NB4 (cell line): ENCODE measurements at regions not wholly inside any gene's neighbourhood (a gene's known extent, or its start where the extent isn't known, plus 50 kb on each side); places are given as distances from the start of the nearest gene placed in this dataset.
A peak's percentile ranks its signal among the peaks of the same experiment; 100 is the strongest.

Experiments used
- DNase-seq: peaks from one replicate; pipeline ENCODE4 v3.0.0; 2010; ENCODE audit warnings: low read depth
- H3K4me3 ChIP-seq: one replicate; pipeline ENCODE4 v1.5.1; 2011; ENCODE audit warnings: mild to moderate bottlenecking, low read depth, low read length, moderate library complexity
- MYC ChIP-seq: IDR thresholded peaks from 2 replicates; pipeline ENCODE4 v1.6.1; 2011; ENCODE audit warnings: low read depth, low read length
- POLR2A ChIP-seq: IDR thresholded peaks from 2 replicates; pipeline ENCODE4 v1.6.1; 2011; ENCODE audit warnings: mild to moderate bottlenecking; ENCODE audit not compliant: insufficient read length; ENCODE audit errors: extremely low read depth
- TF ChIP-seq, protein P1 (sequence below): IDR thresholded peaks from 2 replicates; pipeline ENCODE4 v1.6.1; 2011; ENCODE audit warnings: low read depth, low read length
- TF ChIP-seq, protein P2 (sequence below): IDR thresholded peaks from one replicate; pipeline ENCODE4 v1.5.1; 2012; ENCODE audit warnings: low read depth, low read length

DNA sequence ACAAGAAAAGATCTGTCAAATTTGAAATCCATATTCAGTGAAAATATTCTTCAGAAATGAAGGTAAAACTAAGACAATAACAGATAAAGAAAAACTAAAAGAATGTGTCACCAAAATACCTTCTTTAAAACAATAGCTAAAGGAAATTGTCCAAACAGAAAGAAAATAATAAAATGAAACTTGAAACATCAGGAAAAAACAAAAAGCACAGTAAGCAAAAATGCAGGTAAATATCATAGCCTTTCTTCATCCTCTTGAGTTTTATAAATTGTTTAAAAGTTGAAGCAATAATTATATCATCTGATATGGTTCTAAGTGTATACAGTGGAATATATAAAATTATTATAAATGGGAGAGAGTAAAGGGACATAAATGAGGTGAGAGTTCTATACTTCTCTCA lies 103.8 kb upstream of the PDE1A start:
- H3K4me3 ChIP-seq = no peak overlapping the region
- DNase-seq = no peak
- TF ChIP-seq MYC (no peak), POLR2A (no peak)
- TF ChIP-seq, protein P1, sequence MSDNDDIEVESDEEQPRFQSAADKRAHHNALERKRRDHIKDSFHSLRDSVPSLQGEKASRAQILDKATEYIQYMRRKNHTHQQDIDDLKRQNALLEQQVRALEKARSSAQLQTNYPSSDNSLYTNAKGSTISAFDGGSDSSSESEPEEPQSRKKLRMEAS = no peak
- TF ChIP-seq, protein P2, sequence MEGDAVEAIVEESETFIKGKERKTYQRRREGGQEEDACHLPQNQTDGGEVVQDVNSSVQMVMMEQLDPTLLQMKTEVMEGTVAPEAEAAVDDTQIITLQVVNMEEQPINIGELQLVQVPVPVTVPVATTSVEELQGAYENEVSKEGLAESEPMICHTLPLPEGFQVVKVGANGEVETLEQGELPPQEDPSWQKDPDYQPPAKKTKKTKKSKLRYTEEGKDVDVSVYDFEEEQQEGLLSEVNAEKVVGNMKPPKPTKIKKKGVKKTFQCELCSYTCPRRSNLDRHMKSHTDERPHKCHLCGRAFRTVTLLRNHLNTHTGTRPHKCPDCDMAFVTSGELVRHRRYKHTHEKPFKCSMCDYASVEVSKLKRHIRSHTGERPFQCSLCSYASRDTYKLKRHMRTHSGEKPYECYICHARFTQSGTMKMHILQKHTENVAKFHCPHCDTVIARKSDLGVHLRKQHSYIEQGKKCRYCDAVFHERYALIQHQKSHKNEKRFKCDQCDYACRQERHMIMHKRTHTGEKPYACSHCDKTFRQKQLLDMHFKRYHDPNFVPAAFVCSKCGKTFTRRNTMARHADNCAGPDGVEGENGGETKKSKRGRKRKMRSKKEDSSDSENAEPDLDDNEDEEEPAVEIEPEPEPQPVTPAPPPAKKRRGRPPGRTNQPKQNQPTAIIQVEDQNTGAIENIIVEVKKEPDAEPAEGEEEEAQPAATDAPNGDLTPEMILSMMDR = no peak

DNA sequence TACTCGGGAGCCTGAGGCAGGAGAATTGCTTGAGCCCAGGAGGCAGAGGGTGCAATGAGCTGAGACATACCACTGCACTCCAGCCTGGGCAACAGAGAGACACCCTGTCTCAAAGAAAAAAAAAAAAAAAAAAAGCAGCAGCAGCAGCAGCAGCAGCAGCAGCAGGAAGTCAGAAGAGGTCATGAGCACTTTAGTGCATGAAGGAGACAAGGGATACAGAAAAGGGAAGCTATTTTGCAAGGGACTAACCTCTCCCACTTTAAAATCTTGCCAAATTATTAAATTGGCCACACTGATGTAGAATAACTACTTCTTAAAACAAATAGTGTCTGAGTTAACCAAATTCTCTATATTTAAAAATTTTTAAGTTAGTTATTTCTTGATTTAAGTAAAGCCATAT lies 113.4 kb upstream of the PDE1A start:
- no peak overlapping the region for H3K4me3 ChIP-seq
- TF ChIP-seq, protein P1 = no peak
- TF ChIP-seq POLR2A = no peak
- TF ChIP-seq, protein P2 = no peak
- no peak for TF ChIP-seq MYC
- peak; percentile 20 for DNase-seq

DNA sequence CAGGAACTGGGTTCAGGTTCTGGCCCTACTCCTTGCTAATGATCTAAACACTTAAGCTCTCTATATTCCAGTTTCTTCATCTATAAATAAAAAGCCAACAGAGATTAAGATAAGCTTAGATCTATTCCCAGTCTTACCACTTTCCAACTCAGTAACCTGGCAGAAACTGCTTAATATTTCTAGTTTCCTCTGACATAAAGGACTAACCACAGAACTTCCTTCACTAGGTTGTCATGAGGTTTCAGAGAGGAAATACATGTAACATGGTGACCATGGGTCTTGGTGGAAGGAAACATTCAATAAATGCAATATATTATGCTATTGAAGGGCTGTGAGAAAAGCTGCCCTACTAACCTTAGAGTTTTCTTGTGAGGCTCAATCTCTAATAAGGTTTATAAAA lies 114.4 kb upstream of the PDE1A start:
- H3K4me3 ChIP-seq = no peak overlapping the region
- DNase-seq = no peak
- no peak for TF ChIP-seq POLR2A
- TF ChIP-seq, protein P1 = no peak
- TF ChIP-seq MYC = no peak
- TF ChIP-seq, protein P2 = no peak

DNA sequence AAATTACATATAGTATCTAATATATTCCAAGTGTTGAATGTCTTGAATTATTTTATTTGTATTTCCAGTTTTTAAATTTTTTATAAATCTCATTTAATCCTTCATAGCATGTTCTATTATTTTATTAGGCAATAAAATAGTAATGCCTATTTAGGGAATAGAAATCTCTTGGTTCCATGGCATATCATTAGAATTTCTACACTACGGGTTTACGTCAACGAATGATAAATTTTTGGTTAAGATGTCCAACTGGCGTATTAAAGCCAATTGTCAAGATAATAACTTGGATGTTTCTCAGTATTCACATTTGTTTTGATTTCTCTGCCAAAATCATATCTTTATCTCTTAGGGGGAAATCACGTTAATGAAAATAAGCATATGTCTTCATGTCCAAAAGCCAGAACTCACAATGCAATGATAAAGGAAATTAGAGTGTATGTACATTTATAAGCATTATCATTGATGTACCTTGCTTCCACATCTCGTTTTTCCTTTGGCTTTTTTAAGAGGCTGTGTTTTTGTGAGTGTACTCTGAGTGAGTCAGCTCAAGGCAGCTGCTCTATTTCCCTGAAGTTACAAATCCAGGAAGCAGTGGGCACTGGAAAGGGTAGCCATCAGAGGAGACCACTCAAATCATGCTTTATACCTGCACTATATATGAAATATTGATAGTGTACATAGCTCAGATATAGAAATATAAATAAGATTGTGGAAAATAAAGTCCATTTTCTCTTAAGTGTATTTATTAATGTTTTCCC lies 115.8 kb upstream of the PDE1A start:
- TF ChIP-seq, protein P1 = no peak
- TF ChIP-seq POLR2A = no peak
- TF ChIP-seq, protein P2 = no peak
- no peak for TF ChIP-seq MYC
- no peak overlapping the region for H3K4me3 ChIP-seq
- DNase-seq = no peak

DNA sequence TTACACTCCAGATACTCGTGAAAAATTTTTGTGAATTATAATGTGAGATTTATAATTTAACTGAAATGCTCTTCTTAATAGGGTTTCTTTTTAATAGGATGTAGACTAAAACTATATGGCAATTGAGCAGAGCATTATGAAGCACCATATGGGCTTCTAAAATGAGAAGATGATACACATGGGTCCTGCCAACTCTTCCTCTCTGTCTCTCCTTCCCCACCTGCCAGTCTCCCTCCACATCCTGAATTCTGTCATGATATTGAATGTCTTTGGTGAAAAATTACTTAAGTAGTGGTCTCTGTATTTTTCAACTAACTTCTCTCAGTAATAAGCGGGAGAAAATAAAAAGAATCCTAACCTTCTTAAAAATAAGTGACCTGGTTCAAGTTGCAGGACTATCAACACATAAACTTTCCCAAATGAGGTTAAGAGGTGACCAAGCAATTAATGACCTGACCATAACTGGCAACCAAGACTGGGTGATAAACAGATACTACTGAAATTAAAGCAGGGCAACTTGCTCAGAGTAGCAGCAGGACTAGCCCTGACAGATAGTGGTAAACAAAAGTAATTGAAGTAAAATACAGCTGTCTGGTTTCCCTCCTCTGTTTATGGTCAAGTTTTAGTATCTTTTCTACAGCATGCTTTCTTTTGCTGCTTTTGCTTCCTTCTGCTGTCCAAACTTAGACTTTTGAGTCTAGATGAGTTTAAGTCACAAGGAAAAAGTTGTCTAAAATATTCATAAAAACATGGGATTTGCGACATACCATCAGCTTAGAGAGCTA lies 117.1 kb upstream of the PDE1A start:
- no peak overlapping the region for H3K4me3 ChIP-seq
- DNase-seq = no peak
- TF ChIP-seq MYC = no peak
- TF ChIP-seq, protein P2 = no peak
